GM19463 (cell line): ENCODE measurements at regions not wholly inside any gene's neighbourhood (a gene's known extent, or its start where the extent isn't known, plus 50 kb on each side); places are given as distances from the start of the nearest gene placed in this dataset.

Experiments used
- ATAC-seq: cut with Tn5 transposase; IDR thresholded peaks from one replicate; pipeline ENCODE4 v1.9.1; 2021; ENCODE audit warnings: mild to moderate bottlenecking, moderate library complexity; ENCODE audit not compliant: unreplicated experiment

GRCh38 chr10:3902054-3902808 lies 117.2 kb upstream of the KLF6 start:
- ATAC-seq, result peak; percentile 98

GRCh38 chr10:3901370-3901769 lies 116.4 kb upstream of the KLF6 start:
- ATAC-seq, result no peak

GRCh38 chr10:3900391-3900790 lies 115.4 kb upstream of the KLF6 start:
- ATAC-seq, result no peak

GRCh38 chr10:3898821-3899220 lies 113.8 kb upstream of the KLF6 start:
- no peak for ATAC-seq

- ATAC-seq, result no peak
These were observed 112.1 kb upstream of the KLF6 start for GRCh38 chr10:3897156-3897555.

GRCh38 chr10:3896161-3896560 lies 111.2 kb upstream of the KLF6 start:
- no peak for ATAC-seq

- no peak for ATAC-seq
These were observed 110.1 kb upstream of the KLF6 start for GRCh38 chr10:3895045-3895631.

DNA sequence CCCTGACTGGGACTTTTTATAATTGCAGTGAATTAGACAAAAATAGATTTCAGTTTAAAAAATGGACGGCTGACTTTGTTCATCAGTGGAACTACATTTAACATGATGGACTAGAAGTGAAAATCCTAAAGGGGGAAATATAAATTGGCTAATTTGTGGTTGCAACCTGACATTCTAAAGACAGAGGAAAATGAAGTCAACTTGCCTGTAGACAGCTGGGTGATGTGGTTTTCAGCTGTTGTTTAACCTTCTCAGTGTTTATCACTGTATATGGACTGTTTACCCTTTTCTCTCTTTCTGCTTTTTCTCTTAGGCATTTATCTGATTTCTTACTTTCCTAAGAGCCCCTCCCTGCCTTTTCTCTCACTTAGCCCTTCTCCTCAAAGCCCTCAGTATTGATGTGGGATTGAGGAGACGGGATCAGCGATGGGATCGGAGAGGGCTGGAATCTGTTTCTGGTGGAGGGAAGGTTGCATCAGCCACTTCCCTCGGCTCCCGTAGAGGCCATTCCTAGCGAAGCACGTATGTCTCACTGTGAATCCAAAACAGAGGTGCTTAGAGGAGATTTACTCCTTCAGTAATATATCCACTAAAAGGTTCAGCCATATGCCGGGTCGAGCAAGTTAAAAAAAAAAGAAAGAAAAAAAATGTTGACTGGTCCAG lies 109.0 kb upstream of the KLF6 start:
- ATAC-seq, result no peak

DNA sequence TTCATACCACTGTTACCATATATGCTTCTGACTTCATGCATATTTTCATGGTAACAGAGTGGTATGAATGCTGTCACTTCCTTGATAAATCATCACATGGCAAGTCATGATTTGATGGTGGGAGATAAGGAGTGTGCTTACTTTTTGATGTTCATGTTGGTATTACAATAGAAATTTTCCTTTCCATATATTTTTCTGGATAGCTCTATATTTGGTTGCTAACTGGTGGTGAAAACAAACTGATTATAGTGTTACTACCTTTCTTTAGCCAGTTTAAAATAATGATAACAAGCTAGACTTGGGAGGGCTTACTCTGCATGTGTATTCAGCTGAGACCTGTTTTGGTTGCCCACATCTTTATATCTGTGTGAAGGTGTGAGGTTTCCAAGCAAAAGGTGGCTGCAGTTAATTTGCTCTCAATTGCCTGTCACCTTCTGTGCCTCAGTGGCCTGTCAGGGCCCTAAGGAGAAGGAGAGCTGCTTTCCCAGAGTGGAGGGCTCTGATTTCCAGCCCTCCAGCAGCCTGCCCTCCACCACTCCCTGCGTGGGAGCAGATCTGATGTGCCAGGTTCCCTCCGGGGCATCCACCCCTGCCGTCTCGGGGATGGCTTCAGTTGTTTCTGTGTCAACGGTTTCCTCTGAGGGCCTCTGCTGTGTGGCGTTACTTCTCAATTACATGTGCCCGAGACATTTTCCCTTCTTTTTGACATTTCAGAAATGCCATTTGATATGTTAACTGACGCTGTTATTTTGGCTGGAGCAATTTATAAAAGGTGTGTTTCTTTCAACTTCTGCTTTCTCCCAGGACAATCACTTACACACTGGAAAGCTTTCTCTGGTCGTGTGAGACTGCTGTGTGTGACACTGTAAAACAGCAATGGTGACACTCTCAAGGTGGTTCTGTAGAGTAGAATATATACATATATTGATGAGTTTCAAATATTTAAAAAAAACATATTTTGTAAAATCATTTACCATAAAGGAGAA lies 107.7 kb upstream of the KLF6 start:
- ATAC-seq, result no peak

- no peak for ATAC-seq
These were observed 106.4 kb upstream of the KLF6 start for GRCh38 chr10:3891396-3891795.

- no peak for ATAC-seq
These were observed 105.8 kb upstream of the KLF6 start for GRCh38 chr10:3890602-3891352.

DNA sequence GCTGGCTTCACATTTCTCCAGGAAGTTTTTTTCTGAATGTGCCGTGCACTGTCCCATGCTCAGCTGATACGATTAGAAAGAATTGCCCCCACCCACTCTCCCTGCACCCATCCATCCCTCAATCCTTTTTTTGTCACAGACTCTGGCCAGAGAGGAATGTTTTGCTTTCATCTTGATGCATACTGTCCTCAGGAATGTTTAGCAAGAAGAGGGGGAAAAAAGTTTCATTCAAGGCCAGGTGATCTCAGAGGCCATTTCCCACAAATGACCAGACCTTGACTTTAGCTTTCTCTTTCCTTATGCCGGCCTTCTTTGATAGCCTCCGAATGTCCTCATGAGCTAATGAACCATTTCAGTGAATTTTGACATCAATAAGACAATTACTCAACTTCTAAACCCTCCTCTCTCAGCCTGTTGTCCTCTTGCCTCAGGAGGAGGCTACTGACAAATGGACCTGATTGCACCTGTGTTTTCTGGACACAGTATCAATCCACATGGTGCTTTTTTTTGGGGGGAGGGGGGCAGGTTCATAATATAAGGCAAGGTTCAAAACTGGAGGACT lies 105.0 kb upstream of the KLF6 start:
- ATAC-seq, result no peak

- peak; percentile 91 for ATAC-seq
These were observed 103.0 kb upstream of the KLF6 start for GRCh38 chr10:3887885-3888476.

DNA sequence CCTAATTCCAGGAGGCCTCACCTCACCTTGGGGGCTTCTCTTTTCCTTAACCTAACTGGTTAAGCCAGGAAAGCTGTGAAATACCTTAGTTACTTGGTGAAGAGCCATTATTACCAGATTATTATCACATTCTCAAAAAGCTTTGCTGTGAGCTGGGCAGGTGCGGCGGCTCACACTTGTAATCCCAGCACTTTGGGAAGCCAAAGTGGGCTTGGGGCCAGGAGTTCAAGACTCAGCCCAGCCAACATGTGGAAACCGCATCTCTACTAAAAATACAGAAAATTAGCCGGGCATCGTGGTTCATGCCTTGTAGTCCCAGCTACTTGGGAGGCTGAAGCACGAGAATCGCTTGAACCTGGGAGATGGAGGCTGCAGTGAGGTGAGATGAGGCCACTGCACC lies 102.4 kb upstream of the KLF6 start:
- ATAC-seq, result no peak

DNA sequence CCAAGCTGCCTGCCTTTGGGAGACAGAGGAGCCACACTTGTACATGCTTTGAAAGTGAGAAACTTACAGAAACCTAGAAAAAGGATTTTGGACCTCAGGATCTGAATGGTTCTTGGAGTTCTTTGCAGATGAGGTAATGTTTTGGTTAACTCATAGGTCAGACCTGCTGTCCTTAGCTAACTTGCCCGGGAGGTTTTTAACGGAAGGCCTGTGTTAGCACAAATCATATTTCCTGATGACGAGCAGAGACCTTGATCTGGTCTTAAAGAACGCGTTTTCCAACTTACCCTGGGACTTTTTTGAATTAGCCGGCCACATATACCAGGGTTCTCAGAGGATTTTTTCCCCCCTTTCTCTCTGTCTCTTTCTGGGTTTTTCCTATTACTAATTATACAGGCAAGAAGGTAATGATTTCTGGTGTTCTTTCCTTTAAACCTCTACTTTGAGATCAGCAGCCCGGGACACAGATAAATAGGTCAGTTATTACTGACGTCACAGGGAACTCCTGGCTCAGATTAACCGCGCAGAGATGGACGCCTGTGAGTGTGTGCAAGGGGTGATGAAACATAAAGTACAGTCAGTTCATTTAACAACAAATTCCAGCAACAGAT lies 101.7 kb upstream of the KLF6 start:
- no peak for ATAC-seq

GRCh38 chr10:3886191-3886590 lies 101.2 kb upstream of the KLF6 start:
- no peak for ATAC-seq

DNA sequence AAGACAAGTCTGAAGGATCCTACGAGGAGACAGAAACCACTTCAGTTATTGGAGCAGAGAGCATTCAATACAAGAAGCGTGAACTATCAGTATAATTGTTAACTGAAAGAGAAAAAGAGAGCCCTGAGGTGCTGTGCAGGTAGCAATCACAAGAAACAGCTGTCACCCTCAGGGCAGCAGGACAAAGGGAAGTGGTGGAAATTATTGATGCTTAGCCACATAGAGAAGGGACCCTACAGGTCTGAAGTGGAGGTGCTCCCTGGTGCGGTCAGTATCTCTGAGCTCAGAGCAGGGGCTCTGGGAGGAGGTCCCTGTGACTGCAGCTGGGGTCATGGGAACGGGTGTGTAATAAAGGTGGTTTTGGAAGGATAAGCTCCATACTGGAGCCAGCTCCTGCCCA lies 97.8 kb upstream of the KLF6 start:
- ATAC-seq, result no peak

DNA sequence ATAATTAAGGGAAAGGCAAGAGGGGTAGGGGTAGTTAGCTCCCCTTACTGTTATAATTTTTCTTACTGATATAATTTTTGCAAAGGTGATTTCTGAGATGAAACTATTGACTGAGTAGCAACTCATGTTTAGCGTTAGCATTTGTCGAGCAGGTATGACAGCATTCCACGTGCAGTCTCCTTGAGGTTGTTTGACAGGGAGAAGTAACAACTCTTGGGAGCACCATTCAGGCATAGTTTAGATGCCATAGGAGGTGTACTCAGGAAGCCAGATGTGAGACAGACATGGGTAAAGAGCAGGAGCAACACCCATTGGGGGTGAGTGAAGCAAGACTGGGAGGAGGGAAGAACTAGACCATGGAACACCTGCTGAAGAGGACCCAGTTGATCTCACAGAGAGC lies 96.6 kb upstream of the KLF6 start:
- ATAC-seq, result no peak

DNA sequence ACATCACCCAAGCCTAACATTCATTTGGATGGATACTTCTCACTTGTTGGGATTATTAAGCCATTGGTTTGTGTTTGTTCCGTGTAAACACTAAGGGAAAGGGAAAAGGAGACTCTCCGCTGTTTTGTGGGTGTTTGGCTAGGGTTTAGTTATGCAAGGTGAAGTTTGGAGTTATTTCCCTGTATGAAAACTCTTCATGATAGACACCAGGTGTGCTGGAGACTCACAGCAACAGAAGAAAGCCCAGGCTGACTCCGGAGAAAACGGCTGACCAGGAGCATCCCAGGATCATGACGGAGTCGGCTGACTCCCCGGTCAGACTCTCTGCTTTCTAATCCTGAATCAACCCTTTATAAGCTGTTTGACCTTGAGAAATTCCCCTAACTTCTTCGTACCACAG lies 94.1 kb upstream of the KLF6 start:
- no peak for ATAC-seq
